Thyroid gland (tissue), 4 donors: ENCODE measurements at regions not wholly inside any gene's neighbourhood (a gene's known extent, or its start where the extent isn't known, plus 50 kb on each side); places are given as distances from the start of the nearest gene placed in this dataset.

ENCODE experiments used
- CTCF ChIP-seq, 6 experiments: fragments of 200-600 bp in 3 of 6; fragments of 450-650 bp in 3 of 6; sonication (generic) in 3 of 6; IDR thresholded peaks; one replicate each; pipeline ENCODE4 v1.5.1; 2016 to 2019; ENCODE audit warnings: antibody characterized with exemption in 6 of 6, mild to moderate bottlenecking in 2 of 6, inconsistent platforms in 1 of 6, moderate library complexity in 1 of 6
- POLR2A ChIP-seq, 2 donors: fragments of 450-650 bp; IDR thresholded peaks; one replicate each; pipeline ENCODE4 v1.6.1; 2017; ENCODE audit warnings: antibody characterized with exemption in 2 of 2, mild to moderate bottlenecking in 2 of 2, moderate library complexity in 1 of 2

- TF ChIP-seq POLR2A (IDR thresholded peaks at IDR 0.05): no peak
- TF ChIP-seq CTCF (IDR thresholded peaks at IDR 0.05): no peak
Observed at GRCh38 chr18:64966667-64967066, 784.1 kb upstream of the CDH7 start.
